ENCODE measurements at regions not wholly inside any gene's neighbourhood (a gene's known extent, or its start where the extent isn't known, plus 50 kb on each side); places are given as distances from the start of the nearest gene placed in this dataset.

- Histone ChIP-seq H2BK15ac (ENCODE audit: low read depth, low read length) (no peak overlapping the region), H2AK9ac (replicated peaks; ENCODE audit: low read depth, low read length, poor library complexity) (no peak overlapping the region), H3K27ac (ENCODE audit: insufficient read depth, low read length) (no peak overlapping the region), H4K20me1 (ENCODE audit: insufficient read depth, low read length) (no peaks in the 10 kb centered on the region), H2BK20ac (ENCODE audit: low read depth, low read length) (no peak overlapping the region), H2BK120ac (ENCODE audit: low read depth, low read length) (no peak overlapping the region), H3K4me2 (ENCODE audit: low read depth, low read length) (no peak overlapping the region), H3K9me1 (ENCODE audit: insufficient read depth, low read length) (no peaks in the 10 kb centered on the region), H4K8ac (ENCODE audit: low read depth in 2 of 2, low read length in 2 of 2) (no peak overlapping the region), H3K36me3 (ENCODE audit: control insufficient read depth, insufficient read depth, low read length) (no peaks in the 10 kb centered on the region), H3K14ac (replicated peaks; ENCODE audit: low read depth, low read length) (no peak overlapping the region), H4K91ac (ENCODE audit: insufficient read depth, low read depth, low read length) (no peak overlapping the region), H3K56ac (ENCODE audit: extremely low read depth, insufficient read depth, low read length) (no peak overlapping the region), H3K4me3 (ENCODE audit: insufficient read depth, low read depth, low read length) (no peak overlapping the region), H3K27me3 (ENCODE audit: control insufficient read depth, insufficient read depth, low read length) (no peaks in the 10 kb centered on the region), H2BK5ac (ENCODE audit: low read depth, low read length, poor library complexity, severe bottlenecking) (no peak overlapping the region), H3K9ac (ENCODE audit: low read depth, low read length) (no peak overlapping the region), H2AFZ (replicated peaks; ENCODE audit: low read length, poor library complexity) (no peak overlapping the region), H3K23ac (ENCODE audit: low read depth, low read length) (no peak overlapping the region), H3K18ac (ENCODE audit: low read depth, low read length) (no peak overlapping the region), H4K5ac (ENCODE audit: low read depth, low read length) (no peak overlapping the region), H3K79me1 (ENCODE audit: low read depth in 1 of 2, low read length in 2 of 2) (no peaks in the 10 kb centered on the region), H3K9me3 (ENCODE audit: control insufficient read depth, insufficient read depth, low read length) (no peaks in the 10 kb centered on the region), H3K4ac (ENCODE audit: low read depth, low read length) (no peak overlapping the region), H3K4me1 (ENCODE audit: control insufficient read depth, insufficient read depth, low read length) (no peaks in the 10 kb centered on the region), H2AK5ac (ENCODE audit: low read depth, low read length) (no peak overlapping the region)
- POLR2A ChIA-PET (ENCODE audit: unreplicated experiment) = no interaction called here
- ATAC-seq (ENCODE audit: low read depth) (peak; percentile 63; the same call in 1 of the 2 replicates), DNase-seq (peak; percentile 43)
- CTCF ChIA-PET = interaction anchor here (1.3 kb wide), 1 partner anchor 10 kb away, joined by 4 read pairs; no protein-coding TSS in a partner anchor
- WGBS, 2 experiments (ENCODE audit: extremely low coverage in 2 of 2, insufficient read length in 1 of 2) = no CpG with 5 or more reads among the region's 1 CpG
- peak; percentile 53 for TF ChIP-seq FOS (IDR thresholded peaks at IDR 0.05; ENCODE audit: low read depth, low read length)
- TF ChIP-seq RAD21 (IDR thresholded peaks at IDR 0.05; ENCODE audit: low read length) = no peak
- TF ChIP-seq NFE2L2 (IDR thresholded peaks at IDR 0.05; ENCODE audit: low read depth, low read length) = peak; percentile 67
- peak; percentile 38 for TF ChIP-seq MAFK (IDR thresholded peaks at IDR 0.05; ENCODE audit: low read depth, low read length)
- no TSS peak for BruUV-seq (replicated peaks)
- intact Hi-C loops (cut with micrococcal nuclease) (no loop called here), in situ Hi-C loops (cut with MboI; ENCODE audit: low sequenced_read_pairs) (no loop called here), dilution Hi-C loops (cut with HindIII; ENCODE audit: low sequenced_read_pairs, unreplicated experiment) (no loop called here)
Measured at GRCh38 chr16:51500306-51500705, 349.2 kb upstream of the SALL1 start.

All from IMR-90 (cell line).